GM23248 (cell line): ENCODE measurements at regions not wholly inside any gene's neighbourhood (a gene's known extent, or its start where the extent isn't known, plus 50 kb on each side); places are given as distances from the start of the nearest gene placed in this dataset.

Experiments used
- EZH2 ChIP-seq: fragments of 200-600 bp; sonication (generic); IDR thresholded peaks from 2 replicates; pipeline ENCODE4 v1.6.1; 2018; ENCODE audit warnings: antibody characterized with exemption, mild to moderate bottlenecking; ENCODE audit not compliant: insufficient read depth, poor library complexity, severe bottlenecking
- EZH2phosphoT487 ChIP-seq: fragments of 200-600 bp; sonication (generic); IDR thresholded peaks from 2 replicates; pipeline ENCODE4 v1.6.1; 2018; ENCODE audit warnings: antibody characterized with exemption, moderate library complexity, mild to moderate bottlenecking, low read depth; ENCODE audit not compliant: insufficient read depth

DNA sequence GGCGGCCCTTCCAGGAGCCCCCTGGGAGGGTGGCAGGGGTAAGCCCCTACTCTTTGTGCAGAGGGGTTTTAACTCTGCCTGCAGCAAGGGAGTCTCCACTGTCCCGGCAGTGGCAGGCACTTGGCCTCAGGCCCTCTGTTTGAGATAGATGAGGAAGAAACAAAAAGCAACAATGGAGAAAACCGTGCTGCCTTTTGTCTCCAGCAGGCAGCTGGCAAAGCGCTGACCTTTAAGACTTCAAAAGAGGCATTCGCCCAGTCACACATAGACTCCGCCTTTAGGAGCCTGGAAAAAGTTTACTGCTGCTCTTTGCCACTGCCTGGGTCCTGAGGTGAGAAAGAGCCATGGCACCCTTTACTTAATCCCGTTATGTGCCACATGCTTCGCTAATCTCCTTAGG lies 158.2 kb upstream of the NTF3 start:
- TF ChIP-seq EZH2 (no peak), EZH2phosphoT487 (no peak)
